Upper lobe of left lung (tissue), 4 donors: ENCODE measurements at regions not wholly inside any gene's neighbourhood (a gene's known extent, or its start where the extent isn't known, plus 50 kb on each side); places are given as distances from the start of the nearest gene placed in this dataset.

Experiments used
- EP300 ChIP-seq, 4 donors: sonication (generic); formaldehyde crosslinking; IDR thresholded peaks; one replicate each; pipeline ENCODE4 v1.5.1; 2017; ENCODE audit warnings: antibody characterized with exemption in 4 of 4, control low read depth in 2 of 4
- POLR2AphosphoS5 ChIP-seq, 2 donors: sonication (generic); formaldehyde crosslinking; IDR thresholded peaks; one replicate each; pipeline ENCODE4 v1.5.1; 2017; ENCODE audit warnings: antibody characterized with exemption in 2 of 2
- TF ChIP-seq, protein P1 (sequence below), 6 experiments: fragments of 450-650 bp in 4 of 6; fragments of 200-600 bp in 2 of 6; sonication (generic) in 2 of 6; IDR thresholded peaks; one replicate each; pipeline ENCODE4 v1.5.1; 2016 to 2019; ENCODE audit warnings: antibody characterized with exemption in 6 of 6

GRCh38 chr17:71033336-71033735, 864.0 kb downstream of the KCNJ2 start:
- no peak for TF ChIP-seq EP300 (IDR thresholded peaks at IDR 0.05)
- TF ChIP-seq, protein P1, sequence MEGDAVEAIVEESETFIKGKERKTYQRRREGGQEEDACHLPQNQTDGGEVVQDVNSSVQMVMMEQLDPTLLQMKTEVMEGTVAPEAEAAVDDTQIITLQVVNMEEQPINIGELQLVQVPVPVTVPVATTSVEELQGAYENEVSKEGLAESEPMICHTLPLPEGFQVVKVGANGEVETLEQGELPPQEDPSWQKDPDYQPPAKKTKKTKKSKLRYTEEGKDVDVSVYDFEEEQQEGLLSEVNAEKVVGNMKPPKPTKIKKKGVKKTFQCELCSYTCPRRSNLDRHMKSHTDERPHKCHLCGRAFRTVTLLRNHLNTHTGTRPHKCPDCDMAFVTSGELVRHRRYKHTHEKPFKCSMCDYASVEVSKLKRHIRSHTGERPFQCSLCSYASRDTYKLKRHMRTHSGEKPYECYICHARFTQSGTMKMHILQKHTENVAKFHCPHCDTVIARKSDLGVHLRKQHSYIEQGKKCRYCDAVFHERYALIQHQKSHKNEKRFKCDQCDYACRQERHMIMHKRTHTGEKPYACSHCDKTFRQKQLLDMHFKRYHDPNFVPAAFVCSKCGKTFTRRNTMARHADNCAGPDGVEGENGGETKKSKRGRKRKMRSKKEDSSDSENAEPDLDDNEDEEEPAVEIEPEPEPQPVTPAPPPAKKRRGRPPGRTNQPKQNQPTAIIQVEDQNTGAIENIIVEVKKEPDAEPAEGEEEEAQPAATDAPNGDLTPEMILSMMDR (IDR thresholded peaks at IDR 0.05) = no peak
- TF ChIP-seq POLR2AphosphoS5 (IDR thresholded peaks at IDR 0.05) = no peak
